Panc1 (cell line): ENCODE measurements at regions not wholly inside any gene's neighbourhood (a gene's known extent, or its start where the extent isn't known, plus 50 kb on each side); places are given as distances from the start of the nearest gene placed in this dataset.

Experiments used
- CTCF ChIP-seq: fragments of 450-650 bp; IDR thresholded peaks from 2 replicates; pipeline ENCODE4 v1.5.1; 2017; ENCODE audit warnings: mild to moderate bottlenecking
- POLR2AphosphoS5 ChIP-seq: IDR thresholded peaks from 2 replicates; pipeline ENCODE4 v1.6.1; 2012; ENCODE audit warnings: mild to moderate bottlenecking, low read depth, low read length, moderate library complexity
- REST ChIP-seq, 2 experiments: IDR thresholded peaks; 2 replicates each; pipeline ENCODE4 v1.6.1; 2011 to 2012; ENCODE audit warnings: low read depth in 2 of 2, control low read depth in 1 of 2, low read length in 1 of 2, mild to moderate bottlenecking in 1 of 2, moderate library complexity in 1 of 2; ENCODE audit not compliant: insufficient read depth in 1 of 2
- SIN3A ChIP-seq: IDR thresholded peaks from 2 replicates; pipeline ENCODE4 v1.6.1; 2012; ENCODE audit warnings: low read depth, mild to moderate bottlenecking, low read length, moderate library complexity, borderline replicate concordance; ENCODE audit not compliant: insufficient read depth

GRCh38 chr17:77572065-77572601, 386.4 kb upstream of the TNRC6C start:
- TF ChIP-seq POLR2AphosphoS5: no peak
- TF ChIP-seq CTCF: no peak
- no peak for TF ChIP-seq REST (IDR thresholded peaks at IDR 0.05; ENCODE audit: insufficient read depth in 1 of 2, low read depth in 2 of 2, low read length in 1 of 2)
- TF ChIP-seq SIN3A: no peak
